Stimulated activated CD4-positive, alpha-beta T cell treated with anti-CD3 and anti-CD28 coated beads, TNF-alpha, amount 100 ng/mL, for 48 hours (primary cell): ENCODE measurements at regions not wholly inside any gene's neighbourhood (a gene's known extent, or its start where the extent isn't known, plus 50 kb on each side); places are given as distances from the start of the nearest gene placed in this dataset.

ENCODE experiments used
- DNase-seq, 3 donors: peaks; one replicate each; pipeline ENCODE4 v3.0.0-alpha.2; 2020; ENCODE audit warnings: low read depth in 3 of 3

DNA sequence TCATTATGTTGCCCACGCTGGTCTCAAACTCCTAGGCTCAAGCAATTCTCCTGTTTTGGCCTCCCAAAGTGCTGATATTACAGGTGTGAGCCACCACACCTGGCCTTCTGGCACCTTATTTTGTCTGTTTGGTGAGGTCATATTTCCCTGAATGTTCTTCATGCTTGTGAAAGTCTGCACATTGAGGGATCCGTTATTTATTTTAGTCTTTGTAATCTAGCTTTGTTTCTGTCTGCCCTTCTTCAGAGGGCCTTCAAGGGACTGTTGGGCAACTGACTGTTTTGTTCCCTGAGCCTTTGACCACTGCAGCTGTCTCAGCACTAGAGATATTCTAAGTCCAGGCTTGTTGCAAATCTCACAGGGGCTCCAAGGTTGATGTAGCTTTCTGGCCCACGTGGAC is 110.5 kb upstream of the RFC3 start:
- no peak for DNase-seq

DNA sequence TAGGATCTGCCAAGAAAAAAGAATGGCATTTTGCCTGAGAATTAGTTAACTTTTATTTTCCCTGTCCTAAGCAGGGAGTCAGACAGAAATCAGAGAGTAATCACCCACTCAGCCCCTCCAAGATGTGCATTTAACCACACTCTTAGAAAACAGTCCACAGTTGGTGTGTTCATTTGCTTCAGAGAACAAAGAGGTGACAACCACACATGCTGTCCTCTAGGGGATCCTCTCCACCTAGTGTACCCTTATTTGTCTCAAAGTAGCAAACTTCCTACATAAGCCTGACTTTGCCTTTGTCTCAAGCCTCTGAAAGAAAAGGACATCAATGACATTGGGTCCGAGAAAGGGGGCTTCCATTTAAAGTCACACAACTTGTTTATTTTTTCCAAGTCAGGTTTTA is 107.0 kb upstream of the RFC3 start:
- no peak for DNase-seq

DNA sequence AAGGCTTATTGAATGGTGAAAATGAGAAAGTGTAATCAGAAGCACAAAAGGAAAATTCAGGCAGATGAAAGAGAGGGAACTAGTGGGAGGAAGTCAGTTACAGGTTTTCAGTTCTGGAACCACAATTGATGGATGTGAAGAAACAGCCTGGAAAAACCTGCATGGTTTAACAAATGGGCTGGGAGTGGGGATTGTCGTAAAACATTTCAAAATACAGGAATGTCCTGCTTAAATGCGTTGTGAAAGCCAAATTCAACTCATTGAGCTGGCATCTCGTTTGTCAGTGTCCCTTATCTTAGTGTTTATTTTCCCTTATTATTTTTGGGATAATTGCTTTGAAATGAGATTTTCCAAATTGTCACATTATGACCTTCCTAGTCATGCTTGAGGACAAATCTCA is 106.5 kb upstream of the RFC3 start:
- no peak for DNase-seq

DNA sequence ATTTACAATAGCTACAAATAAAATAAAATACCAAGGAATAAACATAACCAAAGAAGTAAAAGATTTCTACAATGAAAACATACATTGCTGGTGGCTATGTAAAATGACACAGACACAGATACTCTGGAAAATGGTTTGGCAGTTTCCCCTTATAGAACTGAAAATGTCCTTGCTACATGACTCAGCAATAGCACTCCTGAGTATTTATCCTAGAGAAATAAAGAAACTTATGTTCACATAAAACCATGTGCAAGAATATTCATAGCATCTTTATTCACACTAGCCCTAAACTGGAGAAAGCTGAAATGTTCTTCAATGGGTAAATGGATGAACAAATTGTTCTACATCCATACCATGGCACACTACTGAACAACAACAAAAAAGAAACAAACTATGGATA is 100.2 kb upstream of the RFC3 start:
- no peak for DNase-seq

DNA sequence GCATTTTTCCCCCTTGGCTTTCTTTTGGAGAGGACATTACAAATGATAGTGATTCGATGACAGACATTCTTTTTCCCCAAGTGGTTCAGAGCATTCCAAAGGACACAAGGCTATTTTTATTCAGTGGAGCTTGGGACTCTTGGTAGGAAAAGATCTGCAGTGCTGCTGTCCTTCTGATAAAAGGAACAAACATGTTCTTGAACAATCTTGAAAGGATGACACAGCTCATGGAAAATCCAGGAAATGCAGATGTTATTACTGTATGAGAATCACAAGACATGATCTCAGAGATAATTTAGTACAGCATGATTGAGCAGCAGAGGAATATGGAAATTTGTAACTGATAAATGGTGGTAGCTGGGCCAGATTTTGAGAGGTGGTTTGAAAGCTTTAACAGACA is 96.2 kb upstream of the RFC3 start:
- no peak for DNase-seq

DNA sequence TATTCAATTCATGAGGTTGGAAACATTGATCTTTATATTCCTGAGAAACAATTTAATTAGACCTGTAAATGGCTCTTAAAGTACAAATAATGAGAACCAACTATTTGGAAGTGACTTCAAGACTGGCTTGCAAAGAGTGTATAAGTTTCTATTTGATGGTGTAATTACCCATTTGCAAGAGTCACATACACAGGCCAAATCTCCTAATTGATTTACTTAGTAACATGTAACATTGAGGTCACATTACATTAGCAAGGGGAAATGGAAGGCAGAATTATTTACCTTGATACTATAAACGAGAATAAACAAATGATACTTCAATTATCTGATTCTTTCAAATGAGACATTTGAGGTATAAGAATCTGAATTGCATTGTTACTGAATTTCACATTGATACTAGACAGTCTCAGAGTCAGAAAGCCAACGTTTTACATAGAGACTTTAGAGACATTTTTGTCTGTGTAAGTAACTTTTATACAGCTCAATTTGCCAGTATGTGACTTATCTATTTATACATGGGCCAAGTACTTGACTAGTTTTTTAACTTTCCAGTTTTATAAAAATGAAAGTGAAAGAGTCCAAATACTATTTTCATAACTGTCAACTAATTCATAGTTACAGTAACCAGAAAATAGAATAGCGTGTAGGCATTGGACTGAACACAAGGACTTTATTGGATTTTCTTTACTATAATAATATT is 95.6 kb upstream of the RFC3 start:
- no peak for DNase-seq

DNA sequence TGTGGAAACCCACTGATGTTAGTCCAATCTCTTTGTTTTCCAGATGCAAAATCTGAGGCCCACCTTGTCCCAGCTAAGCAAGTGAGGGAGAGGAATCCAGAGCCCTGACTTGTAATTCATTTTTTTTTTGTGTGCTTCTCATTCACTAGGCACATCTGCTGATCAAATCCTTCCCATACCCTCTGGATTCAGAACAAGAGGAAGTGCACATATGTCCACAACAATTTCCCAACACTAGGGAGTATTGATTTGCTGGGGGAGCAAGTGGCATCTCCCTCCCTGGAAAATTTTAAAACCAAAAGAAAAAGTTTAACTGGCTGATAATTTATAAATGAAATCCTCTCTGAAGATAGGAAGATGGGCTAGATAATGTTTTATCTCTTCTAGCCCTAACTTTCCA is 94.6 kb upstream of the RFC3 start:
- no peak for DNase-seq

DNA sequence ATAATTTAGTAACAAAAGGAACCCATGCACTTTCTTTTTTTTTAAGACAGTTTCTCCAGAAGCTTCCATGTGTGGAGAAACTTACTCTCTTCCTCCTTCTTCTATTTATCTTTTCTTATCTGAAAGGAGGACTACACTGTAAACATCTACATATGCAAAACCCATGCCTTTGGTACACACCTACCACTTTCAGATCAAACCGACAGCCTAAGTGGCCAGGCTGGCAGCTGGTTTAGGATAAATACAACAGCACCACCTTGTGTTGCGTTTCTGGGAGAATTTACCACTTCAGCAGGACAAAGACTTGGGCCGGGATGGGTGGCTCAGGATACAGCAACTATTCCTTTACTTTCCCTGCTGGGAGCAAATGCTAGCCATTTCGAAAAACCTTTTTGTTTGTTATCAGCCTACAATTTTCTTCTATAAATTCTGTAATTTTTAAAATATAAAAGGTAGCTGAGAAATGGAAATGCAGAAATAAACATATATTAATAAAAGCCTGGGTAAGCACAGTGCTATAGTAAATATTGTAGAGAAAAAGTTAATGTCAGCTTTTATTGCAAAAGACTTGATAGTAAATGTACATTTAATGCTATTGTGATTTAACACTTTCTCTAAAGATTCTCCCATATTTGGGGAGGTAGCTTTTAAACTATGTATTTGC is 94.0 kb upstream of the RFC3 start:
- peak; percentile 25 to 45 (median 43) for DNase-seq

DNA sequence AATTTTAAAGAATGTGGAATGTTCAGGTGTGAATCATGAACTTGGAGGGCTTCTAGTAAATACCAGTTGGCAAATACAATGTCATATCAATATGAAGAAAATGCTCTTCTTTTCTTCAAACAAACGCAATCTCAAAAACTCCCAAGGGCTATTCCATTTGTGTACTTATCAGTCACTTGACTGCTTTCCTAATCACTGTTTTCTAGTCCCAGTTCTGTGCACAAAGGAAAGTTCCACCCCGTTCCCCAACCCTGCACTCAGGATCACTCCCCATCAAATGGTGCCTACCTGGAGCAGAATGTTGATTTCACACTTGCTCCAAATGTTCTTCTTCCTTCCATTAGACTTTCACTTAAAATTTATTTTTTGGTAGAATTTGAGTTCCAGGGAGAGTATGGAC is 92.6 kb upstream of the RFC3 start:
- DNase-seq = no peak

DNA sequence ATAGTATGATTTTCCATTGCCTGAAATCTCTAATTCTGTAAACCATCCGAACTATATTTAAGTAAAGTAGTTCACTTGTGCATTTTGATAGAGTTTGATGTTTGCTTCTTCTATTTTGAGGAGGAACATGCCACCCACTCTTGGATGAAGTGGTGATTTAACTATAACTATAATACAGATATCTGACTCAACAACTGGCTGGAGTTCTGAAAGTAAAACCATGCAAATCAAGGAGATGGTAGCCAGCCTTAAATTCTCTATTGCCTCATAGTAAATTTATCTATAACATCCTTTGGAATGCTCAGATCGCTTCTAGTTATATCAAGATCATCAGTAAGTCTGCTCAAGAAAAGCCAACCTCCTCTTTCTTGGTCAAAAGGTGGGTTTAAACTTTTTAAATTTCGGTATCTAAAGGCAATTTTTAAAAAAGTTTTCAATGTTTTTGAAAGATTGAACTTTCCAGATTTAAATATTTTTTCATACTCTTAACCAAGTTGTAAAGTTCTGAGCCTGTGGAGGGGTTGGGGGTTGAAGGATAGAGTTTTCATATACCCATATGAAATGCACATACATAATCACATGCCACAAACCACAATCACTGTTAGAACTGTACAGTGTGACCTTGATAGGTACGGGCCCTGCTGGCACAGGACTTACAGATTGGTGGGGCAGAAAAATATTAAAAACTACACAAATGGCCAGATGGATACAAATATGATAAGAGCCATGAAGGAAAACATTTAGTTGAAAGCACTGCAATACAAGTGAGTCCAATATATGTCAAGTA is 90.5 kb upstream of the RFC3 start:
- DNase-seq = no peak

DNA sequence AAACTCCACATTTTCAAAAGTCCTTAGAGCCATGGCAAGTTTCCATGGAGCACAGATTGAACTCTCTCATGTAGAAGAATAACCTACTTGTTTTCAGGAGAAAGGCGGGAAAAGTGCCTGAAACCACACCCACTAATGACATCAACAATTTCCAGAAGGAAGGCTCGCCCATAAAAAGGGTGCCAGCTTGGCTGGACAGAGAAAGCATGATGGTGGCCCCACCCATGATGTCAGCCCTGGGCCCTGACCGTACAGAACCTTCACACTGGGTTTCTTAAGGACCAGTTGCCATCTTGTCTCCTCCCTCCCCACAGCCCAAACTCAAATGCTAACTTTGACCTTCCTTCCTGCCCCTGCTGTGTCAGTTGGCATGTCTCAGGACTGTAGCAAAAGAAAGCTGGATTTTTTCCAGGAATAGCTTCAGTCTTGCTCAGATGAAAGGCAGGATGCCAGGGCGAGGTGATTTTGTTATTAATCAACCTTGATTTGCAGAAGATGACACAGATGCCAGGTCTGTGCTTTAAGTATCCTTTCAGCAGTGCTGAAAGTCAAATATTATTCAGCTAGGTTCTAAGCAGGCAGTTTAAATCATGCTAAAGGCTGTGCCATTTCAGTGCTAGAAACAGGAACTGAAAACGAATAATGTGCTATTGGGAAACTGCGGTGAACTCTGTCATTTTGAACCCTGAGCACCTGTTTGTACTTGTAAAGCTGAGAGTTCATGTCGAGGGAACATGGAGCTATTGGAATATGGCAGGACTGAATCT is 89.5 kb upstream of the RFC3 start:
- DNase-seq = no peak

DNA sequence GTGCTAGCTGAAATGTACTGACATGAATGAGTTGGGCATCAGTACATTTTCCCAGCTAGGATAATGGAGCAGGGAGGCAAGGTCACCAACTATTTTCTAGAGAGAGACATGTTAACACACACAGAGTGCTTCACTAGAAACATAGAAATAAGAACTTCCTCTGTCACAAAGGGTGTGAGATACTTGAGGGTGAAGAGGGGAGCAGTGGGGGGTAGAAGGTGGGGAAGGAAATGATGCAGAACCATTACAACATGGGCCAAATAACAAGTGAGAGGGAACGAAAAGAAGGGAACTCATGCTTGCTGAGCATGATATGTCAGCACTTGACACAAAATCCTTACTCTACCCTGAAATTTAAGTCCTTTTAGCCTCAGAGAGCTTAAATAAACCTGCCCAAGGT is 87.8 kb upstream of the RFC3 start:
- no peak for DNase-seq

DNA sequence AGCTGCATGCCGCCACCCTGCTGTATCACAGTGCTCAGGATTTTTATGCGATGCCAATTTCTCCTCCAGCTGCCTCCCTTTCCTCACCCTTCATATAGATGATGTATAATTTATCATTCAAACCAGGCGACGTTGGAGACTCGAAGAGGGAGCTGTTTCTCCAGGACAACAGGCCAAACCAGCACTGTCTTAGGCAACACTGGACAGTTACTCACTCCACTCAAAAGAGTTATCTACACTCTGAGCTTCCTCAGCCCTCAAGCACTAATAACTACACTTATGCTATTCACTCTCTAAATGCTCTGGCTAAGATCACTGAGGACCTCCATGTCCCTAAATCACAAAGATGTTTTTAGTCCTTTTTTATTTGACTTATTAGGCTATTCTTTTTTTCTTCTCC is 87.3 kb upstream of the RFC3 start:
- DNase-seq = no peak

DNA sequence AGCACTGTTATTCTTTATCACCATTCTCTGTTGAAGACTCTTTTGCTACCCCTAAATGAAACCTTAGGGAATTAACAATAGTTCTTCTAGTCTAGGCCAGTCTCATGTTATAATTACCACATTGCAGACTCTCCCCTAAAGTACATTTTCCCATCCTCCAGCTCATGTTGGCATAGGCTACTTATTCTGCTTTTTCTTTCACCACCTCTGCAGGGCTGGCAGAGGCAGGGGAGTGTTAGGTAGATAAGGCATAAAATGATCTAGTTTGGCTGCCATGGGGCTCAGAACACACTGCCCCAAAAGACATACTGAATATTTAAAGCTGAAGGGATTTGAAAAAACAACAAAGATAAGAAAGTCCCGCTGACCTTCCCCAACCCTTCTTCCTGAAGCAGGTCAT is 82.7 kb upstream of the RFC3 start:
- no peak for DNase-seq

DNA sequence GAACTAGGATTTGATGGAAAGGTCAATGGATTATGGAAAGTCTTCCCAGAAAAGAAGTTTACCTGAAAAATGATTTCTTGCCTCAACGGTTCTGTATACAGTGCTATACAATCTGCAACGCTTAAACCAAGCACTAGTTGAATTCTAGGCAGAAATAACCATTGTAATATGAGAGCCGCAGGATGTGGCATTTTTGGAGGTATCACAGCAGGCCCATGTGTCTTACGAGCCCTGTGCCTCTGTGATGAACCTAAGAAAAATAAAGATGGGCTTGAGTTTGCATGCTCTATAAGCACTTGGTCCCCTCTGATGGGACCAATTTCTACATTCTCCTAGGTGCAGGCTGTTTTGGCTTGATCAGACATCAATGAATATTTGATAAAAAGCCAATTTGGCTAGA is 78.7 kb upstream of the RFC3 start:
- DNase-seq = no peak

DNA sequence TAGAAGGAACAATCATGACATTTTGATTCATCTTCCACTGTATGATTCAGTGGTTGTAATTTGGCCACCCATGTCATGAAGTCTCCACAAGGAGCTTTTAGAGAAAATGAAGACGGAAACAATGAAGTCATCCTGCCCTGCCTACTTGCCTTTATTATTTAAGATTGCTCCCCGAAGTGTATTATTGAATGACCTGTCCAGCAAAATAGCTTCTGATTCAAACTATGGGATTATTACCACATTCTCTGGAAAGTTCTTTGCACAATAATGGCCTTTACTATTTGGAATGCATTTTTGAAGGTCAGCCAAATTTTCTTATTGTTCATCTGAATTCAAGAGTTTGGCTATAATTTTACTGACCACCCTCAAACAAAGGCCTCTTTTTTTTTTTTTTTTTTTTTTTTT is 77.8 kb upstream of the RFC3 start:
- no peak for DNase-seq

DNA sequence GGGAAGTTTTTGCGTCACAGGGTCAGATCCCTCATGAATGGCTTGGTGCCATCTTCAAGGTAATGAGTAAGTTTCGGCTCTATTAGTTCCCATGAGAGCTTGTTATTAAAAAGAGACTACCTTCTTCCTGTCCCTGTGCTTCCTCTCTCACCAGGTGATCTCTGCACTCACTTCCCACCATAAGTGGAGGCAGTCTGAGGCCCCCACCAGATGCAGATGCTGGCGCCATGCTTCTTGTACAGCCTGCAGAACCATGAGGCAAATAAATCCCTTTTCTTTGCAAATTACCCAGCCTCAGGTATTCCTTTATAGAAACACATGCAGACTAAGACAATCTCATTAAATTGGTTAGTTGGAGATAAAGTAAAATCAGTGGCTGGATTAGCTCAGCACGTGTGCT is 75.6 kb upstream of the RFC3 start:
- no peak for DNase-seq

DNA sequence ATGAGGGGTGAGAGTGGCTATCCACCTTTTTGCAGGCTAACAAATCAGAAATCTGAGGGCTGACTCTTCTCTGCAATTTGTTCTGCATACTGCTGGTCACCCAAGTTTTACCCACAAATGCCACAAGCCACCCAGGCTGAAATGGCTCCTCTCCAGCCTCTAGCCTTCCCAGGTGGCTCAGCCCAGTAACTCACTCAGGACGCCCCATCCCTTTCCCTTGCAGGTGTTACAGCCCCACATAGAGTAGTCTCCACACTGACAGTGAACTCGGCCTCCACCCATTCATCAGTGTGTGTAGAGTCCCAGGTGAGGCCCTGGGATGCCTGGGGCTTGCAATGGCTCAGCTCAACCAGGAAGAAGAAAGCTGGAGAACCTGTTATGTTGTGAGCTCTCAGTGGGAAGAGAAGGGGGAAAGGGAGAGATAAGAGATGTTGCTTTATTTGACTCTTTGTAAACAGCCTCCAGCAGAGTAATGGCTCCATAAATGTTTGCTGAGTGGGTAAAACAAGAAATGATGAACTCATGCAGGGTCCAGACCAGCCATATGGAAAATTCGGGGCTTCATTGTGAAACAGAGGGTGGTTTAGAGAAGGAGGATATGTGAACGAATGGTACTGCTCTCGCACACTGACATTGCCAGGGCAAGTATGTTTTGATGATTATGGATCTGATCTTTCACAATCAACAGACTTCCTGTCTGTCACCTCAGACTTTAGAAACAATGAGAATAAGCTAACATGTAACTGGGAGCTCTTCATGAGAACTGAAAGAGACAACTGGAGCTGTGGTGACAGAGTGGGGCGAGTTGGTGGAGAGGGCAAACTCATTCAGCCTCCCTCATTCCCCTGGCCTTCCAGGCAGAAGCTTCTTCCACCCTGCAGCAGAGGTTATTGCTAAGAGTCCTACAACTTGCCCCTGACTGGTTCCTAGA is 74.2 kb upstream of the RFC3 start:
- no peak for DNase-seq

DNA sequence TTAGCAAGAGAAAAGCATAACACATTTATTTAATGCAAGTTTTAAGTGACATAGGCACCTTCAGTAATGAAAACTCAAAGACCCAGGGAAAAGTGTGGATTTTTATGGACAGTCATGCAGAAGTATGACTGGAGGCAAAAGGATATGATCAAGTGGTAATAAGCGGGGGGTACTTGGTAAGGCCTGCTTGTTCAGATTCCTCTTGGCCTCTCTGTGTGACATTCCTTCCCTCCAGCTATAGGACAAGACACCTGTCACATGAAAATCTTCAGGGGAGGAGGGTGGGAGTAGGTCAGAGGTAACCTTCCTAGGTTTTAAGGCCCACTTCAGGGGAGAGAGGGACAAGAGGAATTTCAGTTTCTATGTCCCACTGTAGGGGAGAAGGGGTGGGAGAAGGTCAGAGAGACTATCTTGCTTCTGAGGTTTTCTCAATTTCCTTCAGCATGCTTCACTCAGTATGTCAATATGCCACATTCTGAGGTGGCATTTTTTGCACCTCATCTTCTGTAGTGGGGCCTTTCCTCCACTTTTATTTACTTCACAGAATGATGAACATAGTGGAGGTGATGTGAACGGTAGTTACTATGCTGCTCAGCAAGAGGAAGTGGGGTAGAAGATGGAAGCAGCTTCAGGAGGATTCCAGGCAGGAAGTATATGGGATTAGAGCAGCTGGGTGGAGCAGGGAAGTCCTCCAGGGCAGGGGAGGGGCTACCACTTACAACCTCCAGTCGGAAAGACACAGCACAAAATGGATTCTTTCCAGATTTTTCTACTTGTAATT is 73.2 kb upstream of the RFC3 start:
- DNase-seq = no peak
